ENCODE measurements at regions not wholly inside any gene's neighbourhood (a gene's known extent, or its start where the extent isn't known, plus 50 kb on each side); places are given as distances from the start of the nearest gene placed in this dataset.

- DNase-seq, result no peak
These were observed 169.6 kb upstream of the GMDS start for GRCh38 chr6:2414885-2415547.

- DNase-seq, result no peak
These were observed 167.3 kb upstream of the GMDS start for GRCh38 chr6:2412731-2413130.

- DNase-seq, result no peak
These were observed 165.4 kb upstream of the GMDS start for GRCh38 chr6:2410656-2411380.

- no peak for DNase-seq
These were observed 162.1 kb upstream of the GMDS start for GRCh38 chr6:2407525-2407924.

- no peak for DNase-seq
These were observed 159.0 kb upstream of the GMDS start for GRCh38 chr6:2404211-2404929.

- peak; percentile 83 for DNase-seq
These were observed 158.1 kb upstream of the GMDS start for GRCh38 chr6:2403546-2403945.

- peak; percentile 66 for DNase-seq
These were observed 151.6 kb upstream of the GMDS start for GRCh38 chr6:2396846-2397630.

GRCh38 chr6:2396042-2396657, 150.7 kb upstream of the GMDS start:
- DNase-seq, result no peak

GRCh38 chr6:2388554-2389324, 143.3 kb upstream of the GMDS start:
- DNase-seq, result no peak

- DNase-seq, result no peak
These were observed 142.0 kb upstream of the GMDS start for GRCh38 chr6:2387445-2387844.

GRCh38 chr6:2385471-2385983, 140.1 kb upstream of the GMDS start:
- no peak for DNase-seq

GRCh38 chr6:2384528-2384927, 139.1 kb upstream of the GMDS start:
- DNase-seq, result no peak

- no peak for DNase-seq
These were observed 136.7 kb upstream of the GMDS start for GRCh38 chr6:2381872-2382661.

GRCh38 chr6:2378891-2379652, 133.7 kb upstream of the GMDS start:
- DNase-seq, result no peak

- peak; percentile 38 for DNase-seq
These were observed 132.7 kb upstream of the GMDS start for GRCh38 chr6:2378046-2378657.

- DNase-seq, result no peak
These were observed 131.3 kb upstream of the GMDS start for GRCh38 chr6:2376429-2377355.

- no peak for DNase-seq
These were observed 130.0 kb upstream of the GMDS start for GRCh38 chr6:2375443-2375842.

GRCh38 chr6:2369606-2370005, 124.2 kb upstream of the GMDS start:
- DNase-seq, result no peak
